ENCODE measurements at regions not wholly inside any gene's neighbourhood (a gene's known extent, or its start where the extent isn't known, plus 50 kb on each side); places are given as distances from the start of the nearest gene placed in this dataset.

DNA sequence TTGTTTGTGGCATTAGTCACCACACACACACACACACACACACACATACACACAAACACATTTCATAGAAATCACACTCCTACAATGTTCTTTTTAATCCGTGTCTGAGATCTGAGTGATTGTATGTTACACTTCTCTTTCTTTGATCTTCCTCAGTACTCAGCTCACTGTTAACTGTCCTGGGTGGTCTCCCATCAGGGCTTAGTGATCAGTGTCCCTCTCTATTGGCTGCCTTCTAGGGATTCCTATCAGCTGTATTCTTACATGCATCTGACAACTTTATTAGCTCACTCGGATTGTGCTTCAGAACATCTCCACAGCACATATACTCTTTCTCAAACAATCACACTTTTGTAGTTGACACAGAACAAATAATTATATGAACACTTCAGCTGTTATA, 170.2 kb upstream of the POU5F2 start:
- no peak for DNase-seq (ENCODE audit: low spot score in 2 of 2, unreplicated experiment in 2 of 2)
- H3K9me3 Mint-ChIP-seq = peaks cover 3% of the 10 kb centered on the region
- H3K36me3 Mint-ChIP-seq = peaks cover 1% of the 10 kb centered on the region
- H3K27me3 Mint-ChIP-seq (ENCODE audit: low read depth) = no peaks in the 10 kb centered on the region
- no peak overlapping the region for H3K27ac Mint-ChIP-seq
- H3K4me1 Mint-ChIP-seq = no peaks in the 10 kb centered on the region
- no peak overlapping the region for H3K4me3 Mint-ChIP-seq
- TF ChIP-seq, protein P1, sequence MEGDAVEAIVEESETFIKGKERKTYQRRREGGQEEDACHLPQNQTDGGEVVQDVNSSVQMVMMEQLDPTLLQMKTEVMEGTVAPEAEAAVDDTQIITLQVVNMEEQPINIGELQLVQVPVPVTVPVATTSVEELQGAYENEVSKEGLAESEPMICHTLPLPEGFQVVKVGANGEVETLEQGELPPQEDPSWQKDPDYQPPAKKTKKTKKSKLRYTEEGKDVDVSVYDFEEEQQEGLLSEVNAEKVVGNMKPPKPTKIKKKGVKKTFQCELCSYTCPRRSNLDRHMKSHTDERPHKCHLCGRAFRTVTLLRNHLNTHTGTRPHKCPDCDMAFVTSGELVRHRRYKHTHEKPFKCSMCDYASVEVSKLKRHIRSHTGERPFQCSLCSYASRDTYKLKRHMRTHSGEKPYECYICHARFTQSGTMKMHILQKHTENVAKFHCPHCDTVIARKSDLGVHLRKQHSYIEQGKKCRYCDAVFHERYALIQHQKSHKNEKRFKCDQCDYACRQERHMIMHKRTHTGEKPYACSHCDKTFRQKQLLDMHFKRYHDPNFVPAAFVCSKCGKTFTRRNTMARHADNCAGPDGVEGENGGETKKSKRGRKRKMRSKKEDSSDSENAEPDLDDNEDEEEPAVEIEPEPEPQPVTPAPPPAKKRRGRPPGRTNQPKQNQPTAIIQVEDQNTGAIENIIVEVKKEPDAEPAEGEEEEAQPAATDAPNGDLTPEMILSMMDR (IDR thresholded peaks at IDR 0.05; ENCODE audit: unreplicated experiment) = no peak

DNA sequence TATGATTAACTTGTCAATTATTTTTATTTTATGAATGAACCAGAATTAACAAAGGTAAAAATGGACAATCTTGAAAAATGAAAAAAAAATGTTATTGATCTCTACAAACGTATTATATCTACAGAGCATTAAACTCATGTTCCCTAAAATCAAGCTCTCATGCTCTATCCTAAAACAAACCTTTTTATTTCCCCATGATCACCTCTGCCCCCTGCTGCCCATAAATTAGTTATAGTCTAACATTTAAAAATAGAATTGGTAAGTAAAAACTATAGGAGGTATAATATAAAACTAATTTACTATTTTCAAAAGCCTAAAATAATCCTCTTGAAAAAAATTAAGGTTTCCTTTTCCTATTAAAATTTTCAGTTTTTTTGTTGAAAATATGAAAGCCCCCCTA, 168.0 kb upstream of the POU5F2 start:
- Mint-ChIP-seq H3K27ac (no peak overlapping the region), H3K4me1 (no peaks in the 10 kb centered on the region), H3K27me3 (ENCODE audit: low read depth) (no peaks in the 10 kb centered on the region), H3K9me3 (no peaks in the 10 kb centered on the region), H3K36me3 (no peaks in the 10 kb centered on the region), H3K4me3 (no peak overlapping the region)
- no peak for DNase-seq (ENCODE audit: low spot score in 2 of 2, unreplicated experiment in 2 of 2)
- TF ChIP-seq, protein P1 (IDR thresholded peaks at IDR 0.05; ENCODE audit: unreplicated experiment) = no peak

DNA sequence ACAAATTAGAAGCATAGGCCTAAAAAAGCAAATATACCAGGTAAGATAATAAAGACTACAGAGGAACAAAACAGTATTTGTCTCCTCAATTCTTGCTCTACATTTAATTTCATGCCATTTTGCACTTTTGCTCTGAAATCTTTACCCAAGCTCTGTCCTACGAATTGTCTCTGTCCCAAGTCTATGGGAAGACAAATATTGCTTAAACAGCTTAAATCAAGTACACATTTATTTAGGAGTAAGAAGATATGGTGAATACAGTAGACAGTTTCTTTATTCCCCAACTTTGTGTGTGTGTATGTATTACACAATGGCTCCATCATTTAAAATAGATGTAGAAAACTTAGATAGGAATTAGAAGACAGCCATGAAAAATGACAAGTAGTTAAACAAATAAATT, 163.5 kb upstream of the POU5F2 start:
- no peak overlapping the region for H3K27ac Mint-ChIP-seq
- no peaks in the 10 kb centered on the region for H3K27me3 Mint-ChIP-seq (ENCODE audit: low read depth)
- H3K36me3 Mint-ChIP-seq = no peaks in the 10 kb centered on the region
- no peaks in the 10 kb centered on the region for H3K4me1 Mint-ChIP-seq
- no peaks in the 10 kb centered on the region for H3K9me3 Mint-ChIP-seq
- no peak overlapping the region for H3K4me3 Mint-ChIP-seq
- TF ChIP-seq, protein P1 (IDR thresholded peaks at IDR 0.05; ENCODE audit: unreplicated experiment) = no peak
- DNase-seq (ENCODE audit: low spot score in 2 of 2, unreplicated experiment in 2 of 2) = no peak

DNA sequence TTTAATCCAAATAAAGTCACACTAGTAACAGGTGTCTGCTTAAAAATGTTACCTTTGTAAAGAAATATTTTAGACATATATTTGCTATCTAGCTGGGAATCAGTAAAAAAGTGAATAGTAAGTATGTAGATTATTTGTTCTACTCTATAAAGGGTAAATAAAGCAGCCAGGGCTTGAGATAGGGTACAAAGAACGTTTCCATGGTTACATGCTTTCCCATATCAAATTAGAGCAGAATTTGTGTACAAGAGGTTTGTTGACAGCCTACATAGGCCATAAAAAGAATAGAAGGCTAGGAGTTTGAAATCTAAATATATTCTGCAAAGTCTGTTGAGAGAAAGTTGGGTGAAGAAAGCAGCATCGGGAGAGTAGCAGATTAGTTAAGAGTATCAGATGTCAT, 160.9 kb upstream of the POU5F2 start:
- Mint-ChIP-seq H3K27me3 (ENCODE audit: low read depth) (no peaks in the 10 kb centered on the region), H3K4me3 (no peak overlapping the region), H3K36me3 (no peaks in the 10 kb centered on the region), H3K27ac (no peak overlapping the region), H3K4me1 (no peaks in the 10 kb centered on the region), H3K9me3 (no peaks in the 10 kb centered on the region)
- DNase-seq (ENCODE audit: low spot score in 2 of 2, unreplicated experiment in 2 of 2) = no peak
- TF ChIP-seq, protein P1 (IDR thresholded peaks at IDR 0.05; ENCODE audit: unreplicated experiment) = no peak

DNA sequence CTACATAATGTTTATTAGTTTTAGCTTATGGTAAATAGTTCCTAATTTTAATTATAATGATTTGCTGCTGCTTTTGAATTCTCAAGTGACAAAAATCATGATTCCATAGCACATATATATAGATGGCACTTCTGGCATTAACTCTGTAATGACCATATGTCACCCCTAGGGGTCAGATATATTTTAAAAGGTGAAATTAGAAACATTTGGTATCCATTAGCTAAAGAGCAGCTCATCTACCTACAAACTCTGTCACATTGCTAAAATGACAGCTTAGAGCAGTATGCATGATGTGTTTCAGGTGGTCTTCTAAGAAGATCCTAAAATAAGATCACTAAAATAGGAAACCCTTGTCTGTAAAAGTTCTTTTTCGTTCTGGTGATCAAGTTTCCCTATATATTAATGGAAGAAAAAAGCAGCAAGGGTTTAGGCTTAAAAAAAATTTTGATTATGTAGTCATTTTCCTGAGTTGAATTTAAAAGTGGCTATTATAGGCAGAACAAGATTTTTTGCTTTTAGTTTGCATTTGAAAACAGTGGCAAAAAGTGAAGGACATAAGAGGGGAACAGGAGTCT, 157.7 kb upstream of the POU5F2 start:
- TF ChIP-seq, protein P1 (IDR thresholded peaks at IDR 0.05; ENCODE audit: unreplicated experiment) = peak; percentile 78
- Mint-ChIP-seq H3K36me3 (no peaks in the 10 kb centered on the region), H3K4me3 (no peak overlapping the region), H3K4me1 (no peaks in the 10 kb centered on the region), H3K9me3 (no peaks in the 10 kb centered on the region), H3K27ac (no peak overlapping the region), H3K27me3 (ENCODE audit: low read depth) (no peaks in the 10 kb centered on the region)
- DNase-seq (ENCODE audit: low spot score in 2 of 2, unreplicated experiment in 2 of 2) = no peak
